Activated CD4-positive, CD25-positive, alpha-beta regulatory T cell treated with anti-CD3 and anti-CD28 coated beads, Interleukin-2, amount 50 U/mL, for 16 hours (primary cell): ENCODE measurements at regions not wholly inside any gene's neighbourhood (a gene's known extent, or its start where the extent isn't known, plus 50 kb on each side); places are given as distances from the start of the nearest gene placed in this dataset.

Source experiments
- DNase-seq: peaks from one replicate; pipeline ENCODE4 v3.0.0-alpha.2; 2020; ENCODE audit warnings: low read depth, low spot score

DNA sequence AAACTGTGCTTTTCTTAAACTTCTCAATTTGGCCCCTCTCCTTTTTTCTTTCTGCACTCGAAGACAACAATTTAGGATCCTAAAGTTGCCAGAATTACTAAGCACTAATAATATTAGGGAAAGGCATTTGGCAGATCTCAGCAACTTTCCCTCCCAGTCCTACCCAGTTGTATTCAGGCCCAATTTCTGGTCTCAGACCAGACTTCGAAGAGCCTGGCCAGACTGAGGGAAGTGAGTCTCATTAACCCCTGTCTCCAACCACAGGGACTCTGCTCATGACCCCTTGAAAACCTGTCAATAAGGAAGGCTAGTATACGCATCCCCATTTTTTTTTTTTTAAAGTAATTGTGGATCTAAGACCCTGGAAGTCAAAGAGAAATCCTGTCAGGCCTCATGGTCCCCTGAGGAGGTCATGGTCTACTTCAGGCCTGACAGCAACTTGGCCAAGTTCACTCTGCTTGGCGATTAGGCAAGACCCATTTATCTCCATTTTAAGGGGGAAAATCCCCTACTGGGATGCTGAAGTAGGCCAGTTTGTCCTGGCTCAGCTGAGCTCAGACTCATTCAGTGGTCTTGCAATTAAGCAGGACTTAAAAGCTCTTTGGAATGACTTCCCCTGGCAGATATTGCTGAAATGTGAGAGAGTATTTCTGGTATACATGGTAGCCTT lies 521.0 kb downstream of the FUT8 start:
- DNase-seq, result no peak

DNA sequence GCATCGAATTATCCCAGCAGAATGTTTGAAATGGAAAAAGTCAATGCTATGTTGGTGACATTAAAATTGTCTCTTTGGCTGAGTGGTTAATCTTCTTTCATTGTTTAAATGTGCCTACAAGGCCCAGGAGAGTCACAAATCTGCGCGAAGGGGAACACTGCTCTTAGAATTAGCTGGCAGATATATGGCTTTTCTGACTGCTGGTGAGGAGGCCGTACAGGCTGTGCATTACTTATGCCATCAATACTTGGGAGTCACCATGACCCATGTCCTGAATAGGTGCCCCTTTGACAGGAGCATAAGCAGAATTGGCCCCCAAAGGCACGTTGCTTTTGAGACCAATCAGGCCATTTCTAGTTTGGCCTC lies 521.5 kb downstream of the FUT8 start:
- DNase-seq, result no peak

DNA sequence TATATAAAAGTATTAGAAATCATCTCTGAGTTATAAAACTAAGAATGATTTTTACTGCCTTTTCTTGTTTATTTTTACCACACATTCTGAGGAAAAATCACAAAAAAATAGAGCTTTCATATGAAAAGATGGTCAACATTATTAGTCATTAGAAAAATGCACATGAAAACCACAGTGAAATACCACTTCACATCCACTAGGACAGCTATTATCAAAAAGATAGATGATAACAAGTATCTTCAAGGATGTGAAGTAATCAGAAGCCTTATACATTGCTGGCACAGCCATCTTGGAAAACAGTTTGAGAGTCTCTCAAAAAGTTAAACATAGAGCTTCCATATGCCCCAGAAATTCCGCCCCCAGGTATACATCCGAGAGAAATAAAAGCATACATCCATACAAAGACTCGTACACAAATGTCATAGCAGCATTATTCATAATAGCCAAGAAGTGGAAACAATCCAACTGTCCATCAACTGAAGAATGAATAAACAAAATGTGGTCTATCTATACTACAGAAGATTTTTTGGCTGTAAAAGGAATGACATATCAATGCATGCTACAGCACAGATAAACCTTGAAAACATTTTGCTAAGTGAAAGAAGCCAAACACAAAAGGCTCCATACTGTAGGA lies 523.9 kb downstream of the FUT8 start:
- DNase-seq, result no peak

DNA sequence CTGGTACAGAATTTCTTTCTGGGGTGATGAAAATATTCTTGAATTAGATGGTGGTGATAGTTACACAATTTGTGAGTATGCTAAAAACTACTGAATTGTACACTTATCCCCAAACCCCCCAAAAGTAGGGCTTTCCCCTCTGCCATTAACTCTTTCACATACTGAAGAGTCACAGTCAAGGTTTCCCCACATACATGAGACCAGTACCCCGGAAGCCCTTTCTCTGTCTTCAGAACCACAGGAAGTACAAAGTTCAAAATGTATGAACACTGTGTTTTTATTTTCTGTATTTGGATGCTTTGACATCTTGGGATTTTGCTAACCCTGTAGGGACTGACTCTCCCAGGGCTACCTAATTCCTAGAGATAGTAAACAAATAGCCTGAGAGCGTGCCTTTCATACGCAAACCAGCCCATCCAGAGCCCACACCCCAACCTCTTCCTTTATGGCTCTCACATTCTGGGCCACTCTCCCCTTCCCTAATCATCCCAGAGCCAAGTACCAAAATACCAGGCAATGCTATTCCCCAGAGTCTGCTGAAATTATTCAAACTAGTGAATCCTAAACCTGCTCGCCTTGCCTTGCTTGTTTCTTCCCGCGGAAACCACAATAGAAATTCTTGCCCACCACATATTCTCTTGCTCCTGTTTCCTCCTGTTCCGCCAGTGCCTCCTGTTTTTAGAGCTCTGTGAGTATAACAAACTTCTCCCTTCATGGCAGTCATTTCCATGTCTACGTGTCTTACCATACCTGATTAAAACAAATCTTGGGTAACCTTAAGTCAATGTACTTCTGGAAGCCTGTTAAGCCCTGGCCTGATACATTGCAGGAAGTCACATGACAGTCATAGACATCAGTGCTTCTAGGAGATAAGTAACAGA lies 524.8 kb downstream of the FUT8 start:
- DNase-seq, result no peak

DNA sequence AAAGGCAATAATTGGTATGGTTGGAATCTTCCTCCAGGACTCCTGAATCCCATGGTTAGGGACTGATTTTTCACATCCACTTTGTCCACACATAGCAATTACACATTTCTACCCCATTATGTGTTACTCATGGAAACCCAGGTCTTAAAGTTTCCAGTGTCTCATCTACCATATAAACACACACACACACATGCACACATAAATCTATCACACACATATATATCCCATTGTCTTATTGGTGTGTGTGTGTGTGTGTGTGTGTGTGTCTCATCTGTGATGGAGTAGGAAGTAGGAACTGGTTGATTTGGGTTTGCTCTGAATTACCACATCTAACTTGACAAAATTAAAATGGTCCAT lies 525.4 kb downstream of the FUT8 start:
- no peak for DNase-seq

DNA sequence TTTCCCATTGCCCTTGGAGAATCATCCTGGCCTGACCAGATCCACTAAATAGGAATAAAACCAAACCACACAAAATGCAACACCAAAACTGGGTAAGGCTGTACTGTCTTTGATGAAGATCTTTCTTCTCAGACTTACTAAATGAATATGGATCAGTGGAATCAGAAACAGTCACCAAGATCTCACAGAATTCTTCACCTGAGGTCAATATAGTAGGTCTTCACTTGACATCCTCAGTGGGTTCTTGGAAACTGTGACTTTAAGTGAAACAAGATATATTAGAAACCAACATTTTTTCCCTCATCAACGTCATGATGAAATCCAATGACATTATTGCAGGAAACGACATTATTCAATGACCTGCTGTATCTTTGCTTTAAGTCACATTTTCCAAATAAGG lies 526.2 kb downstream of the FUT8 start:
- DNase-seq, result no peak

DNA sequence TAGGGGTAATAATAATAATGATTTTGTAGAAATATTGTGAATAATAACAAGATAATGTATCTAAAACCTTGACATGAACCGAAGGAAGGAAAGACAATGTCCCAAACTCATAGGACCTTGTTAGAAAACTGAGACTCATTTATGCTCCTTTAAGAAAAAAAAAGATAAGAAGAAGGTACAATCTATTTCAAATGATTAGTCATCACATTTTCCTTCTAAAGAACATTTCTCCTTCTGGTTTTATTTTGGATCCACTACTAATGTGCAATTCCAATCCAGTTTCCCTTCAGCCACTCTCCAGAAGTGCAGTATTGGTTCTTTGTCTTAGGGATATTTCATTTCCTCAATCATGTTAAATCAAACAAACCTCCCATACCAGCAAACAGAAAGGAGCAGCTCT lies 526.7 kb downstream of the FUT8 start:
- DNase-seq, result no peak

DNA sequence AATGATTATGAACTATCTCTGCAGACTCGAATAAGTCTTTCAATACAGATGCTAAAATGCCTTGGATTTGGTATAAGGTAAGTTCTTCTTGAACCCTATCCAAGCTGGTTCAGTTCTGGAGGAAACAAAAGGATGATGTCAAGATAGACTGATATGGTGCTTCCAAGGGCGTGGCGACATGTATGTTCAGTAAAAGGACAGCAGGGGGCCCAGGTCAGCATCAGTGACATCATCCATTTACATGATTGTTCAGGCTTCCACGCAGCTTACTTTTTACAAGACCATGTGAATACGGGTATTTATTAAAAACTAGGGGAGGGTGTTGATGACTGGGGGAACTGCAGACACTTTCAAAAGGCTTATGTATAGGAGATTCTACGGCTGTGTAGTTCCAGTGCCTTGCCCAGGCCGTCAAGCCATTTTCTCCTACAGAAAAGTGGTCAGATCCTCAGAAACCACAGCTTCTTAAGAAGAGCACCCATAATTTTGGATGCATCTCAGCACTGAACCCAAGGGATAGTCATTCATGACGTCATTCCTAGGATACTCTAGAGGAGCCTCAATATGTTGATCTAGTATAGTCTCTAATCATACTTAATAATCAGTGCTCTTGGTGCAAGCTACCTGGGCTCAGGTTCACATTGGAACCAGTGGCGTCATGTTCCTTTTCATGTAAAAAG lies 527.7 kb downstream of the FUT8 start:
- DNase-seq, result no peak

DNA sequence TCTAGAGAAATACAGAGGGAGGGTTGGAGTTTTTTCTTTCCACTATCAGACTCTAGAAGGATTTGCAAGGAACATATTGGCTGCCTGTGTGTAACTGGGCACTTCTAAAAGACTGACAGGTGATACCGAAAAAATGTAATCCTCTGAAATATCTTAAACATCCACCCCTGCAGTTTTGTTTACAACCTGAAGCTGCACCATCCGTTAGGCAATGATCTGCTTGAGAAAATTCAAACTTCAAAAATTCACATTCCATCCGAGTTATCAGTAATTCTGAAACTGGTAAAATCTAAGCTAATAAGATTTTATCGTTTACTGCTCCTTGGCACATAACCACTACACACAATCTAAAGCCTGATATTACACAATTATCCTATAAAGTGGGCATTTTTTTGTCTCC lies 528.6 kb downstream of the FUT8 start:
- no peak for DNase-seq

DNA sequence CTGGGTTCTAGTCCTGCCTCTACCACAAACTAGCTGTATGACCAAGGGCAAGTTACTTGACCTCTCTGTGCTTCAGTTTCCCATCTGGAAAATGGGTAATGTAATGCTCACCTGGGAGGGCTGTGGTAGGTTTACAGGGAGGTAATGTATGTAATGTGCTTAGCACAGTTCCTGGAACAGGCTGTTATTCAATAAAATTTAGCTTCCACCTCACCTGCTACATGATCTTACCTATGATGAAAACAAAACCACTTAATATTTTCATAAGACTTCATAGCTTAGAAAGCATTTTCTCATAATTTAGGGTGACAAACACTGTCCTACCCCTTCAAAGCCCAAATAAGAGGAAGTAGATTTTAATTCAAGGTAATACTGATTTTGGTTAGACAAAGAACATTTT lies 530.6 kb downstream of the FUT8 start:
- DNase-seq, result no peak

DNA sequence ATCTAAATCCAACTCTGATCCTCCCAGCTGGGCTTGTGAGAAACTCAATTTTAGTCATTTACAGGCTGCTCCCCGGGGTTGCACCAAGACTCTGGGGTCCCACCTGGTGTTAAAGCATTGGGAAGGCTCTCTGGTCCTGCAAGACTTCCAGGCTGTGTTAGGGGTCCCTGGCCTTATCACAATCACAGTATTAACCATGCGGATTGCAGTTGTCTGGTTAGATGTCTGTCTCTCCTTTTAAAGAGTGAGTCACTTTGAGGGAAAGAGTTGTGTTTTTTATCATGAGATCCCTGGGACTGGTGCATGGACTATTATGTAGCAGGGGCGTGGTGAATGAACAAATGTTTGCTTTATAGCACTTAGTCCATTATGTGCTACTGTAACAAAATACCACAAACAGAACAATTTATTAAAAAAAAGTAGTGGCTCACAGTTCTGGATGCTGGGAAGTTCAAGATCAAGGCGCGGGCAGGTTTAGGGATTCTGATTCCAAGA lies 531.4 kb downstream of the FUT8 start:
- no peak for DNase-seq

DNA sequence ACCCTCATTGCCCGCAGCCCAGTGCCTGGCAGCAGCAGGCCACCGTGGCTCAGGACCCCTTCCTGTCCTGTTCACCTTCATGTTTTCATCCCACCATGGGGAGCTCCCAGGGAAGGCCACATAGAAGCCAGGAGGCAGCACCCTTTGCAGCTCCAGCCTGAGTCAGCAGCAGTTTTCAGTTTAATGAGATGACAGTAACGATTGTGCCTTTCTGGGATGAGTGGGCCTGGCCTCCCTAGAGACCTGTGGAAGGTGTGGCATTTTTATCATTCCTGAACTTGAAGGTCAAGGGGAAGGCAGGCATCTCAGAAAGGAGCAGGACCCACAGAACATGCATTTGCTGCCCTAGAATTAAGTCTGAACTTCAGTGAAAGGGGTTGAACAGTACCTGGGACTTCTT lies 532.8 kb downstream of the FUT8 start:
- DNase-seq, result no peak

DNA sequence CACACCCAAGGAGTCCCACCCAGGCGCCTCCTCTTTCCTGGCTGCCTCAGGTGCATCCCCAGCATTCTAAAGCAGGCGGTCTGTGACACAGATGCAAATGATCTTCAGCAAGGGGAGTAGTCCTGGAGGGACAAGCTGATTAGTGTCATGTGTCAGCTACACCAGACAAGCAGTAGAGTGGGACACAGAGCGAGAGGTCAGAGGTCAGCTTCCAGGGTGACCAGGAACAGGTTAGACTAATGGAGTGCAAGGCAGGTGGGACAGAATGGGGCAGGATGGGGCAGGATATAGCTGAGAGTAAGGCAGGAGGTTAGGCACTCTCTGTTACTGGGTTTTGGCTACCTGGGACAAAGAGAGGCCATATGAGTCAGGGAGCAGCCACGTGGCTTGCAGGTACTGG lies 534.0 kb downstream of the FUT8 start:
- no peak for DNase-seq

DNA sequence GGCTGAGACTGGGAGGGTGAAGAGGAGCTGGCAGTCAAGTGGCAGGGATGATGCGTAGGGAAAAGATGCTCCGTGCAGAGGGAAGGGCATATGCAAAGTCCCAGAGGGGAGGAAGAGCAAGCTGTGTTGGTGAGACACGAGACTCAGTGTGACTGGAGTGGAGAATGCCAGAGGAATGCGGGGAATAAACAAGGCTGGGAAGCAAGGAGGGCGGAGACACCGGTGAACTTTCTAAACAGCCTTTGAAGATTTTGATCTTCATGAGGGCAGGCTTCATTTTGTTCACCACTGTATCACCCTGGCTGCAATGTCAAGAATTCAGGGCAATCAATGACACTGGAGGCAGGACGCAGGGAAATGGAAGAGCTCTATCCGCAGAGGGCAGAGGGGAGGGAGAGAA lies 535.8 kb downstream of the FUT8 start:
- no peak for DNase-seq

DNA sequence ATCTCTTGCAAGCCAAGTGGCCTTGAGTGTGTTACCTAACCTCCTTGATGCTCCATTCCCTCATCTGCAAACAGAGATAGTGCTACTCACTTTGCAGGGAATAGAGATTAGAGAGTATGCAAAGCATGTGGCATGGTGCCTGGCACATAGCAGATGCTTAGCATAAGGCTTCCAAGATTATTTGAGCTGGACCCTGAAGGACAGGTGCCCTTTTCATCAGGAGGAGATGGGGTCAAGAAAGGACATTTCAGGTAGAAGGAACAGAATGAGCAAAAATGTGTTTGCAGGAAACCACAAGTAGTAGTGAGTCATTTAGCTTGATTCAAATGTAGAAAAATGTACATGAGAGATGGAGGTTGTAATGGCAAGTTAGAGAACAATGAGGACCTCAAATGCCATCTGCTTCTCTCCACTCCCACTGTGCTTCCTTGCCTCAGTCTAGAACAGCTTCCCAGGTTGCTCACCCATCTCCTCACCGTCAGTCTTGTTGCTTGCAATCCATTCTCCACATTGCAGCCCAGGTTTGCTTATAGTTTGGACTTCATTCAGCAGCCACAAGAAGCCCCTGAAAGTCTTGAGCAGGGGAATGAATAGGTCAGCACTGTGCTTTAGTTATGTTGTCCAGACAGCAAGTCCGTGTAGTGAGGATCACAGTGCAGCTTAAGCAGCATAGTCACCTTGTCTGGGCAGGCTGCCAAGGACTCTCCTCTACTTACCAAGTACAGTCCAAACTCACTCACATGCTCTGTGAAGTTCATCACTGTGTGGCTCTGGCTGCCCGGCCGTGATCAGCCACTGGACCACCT lies 536.3 kb upstream of the CCDC196 start:
- DNase-seq, result no peak

DNA sequence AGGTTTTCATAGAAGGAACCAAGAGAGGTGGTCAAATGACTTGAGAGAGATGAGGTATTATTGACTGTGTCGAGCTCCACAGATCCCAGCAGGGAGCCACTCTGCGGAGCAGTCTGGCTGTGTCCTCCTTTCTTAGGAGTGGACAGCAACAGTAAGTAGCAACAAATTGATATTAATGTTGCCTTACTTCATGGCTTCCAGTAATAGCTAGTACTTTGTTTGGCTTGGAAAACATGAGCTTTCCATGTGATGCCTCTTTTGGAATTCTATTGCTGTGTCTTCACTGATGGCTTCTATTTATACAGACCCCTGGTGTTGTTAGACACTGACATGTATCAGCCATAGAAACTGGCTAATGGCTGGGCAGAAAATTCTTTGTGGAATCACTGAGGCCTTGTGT lies 531.2 kb upstream of the CCDC196 start:
- DNase-seq, result no peak

DNA sequence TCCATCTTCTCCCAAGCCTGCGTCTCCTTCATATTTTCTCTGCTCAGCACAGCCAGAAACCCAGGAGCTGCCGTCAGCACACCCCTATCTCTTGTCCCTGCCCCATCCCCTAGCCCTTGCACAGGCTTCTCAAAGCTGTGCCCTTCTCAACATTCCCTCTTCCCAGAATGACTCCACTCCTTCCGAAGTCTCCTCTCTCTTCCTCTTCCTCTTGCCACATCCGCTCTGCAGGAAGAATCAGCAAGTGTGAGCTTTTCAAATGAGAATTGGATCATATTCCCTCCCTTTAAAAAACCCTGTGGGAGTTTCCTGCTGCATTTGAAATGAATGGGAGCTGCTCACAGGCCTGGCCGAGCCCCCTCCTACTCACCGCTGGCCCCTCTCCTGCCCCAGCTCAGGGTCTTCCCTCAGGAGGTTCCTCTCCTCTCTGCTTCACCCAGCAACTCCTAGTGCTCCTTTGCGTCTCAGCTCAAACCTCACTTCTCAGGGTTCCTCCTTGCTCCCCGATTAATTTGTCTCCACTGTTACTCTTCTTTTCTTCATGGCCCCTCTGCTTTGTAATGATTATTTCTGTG lies 528.5 kb upstream of the CCDC196 start:
- no peak for DNase-seq

DNA sequence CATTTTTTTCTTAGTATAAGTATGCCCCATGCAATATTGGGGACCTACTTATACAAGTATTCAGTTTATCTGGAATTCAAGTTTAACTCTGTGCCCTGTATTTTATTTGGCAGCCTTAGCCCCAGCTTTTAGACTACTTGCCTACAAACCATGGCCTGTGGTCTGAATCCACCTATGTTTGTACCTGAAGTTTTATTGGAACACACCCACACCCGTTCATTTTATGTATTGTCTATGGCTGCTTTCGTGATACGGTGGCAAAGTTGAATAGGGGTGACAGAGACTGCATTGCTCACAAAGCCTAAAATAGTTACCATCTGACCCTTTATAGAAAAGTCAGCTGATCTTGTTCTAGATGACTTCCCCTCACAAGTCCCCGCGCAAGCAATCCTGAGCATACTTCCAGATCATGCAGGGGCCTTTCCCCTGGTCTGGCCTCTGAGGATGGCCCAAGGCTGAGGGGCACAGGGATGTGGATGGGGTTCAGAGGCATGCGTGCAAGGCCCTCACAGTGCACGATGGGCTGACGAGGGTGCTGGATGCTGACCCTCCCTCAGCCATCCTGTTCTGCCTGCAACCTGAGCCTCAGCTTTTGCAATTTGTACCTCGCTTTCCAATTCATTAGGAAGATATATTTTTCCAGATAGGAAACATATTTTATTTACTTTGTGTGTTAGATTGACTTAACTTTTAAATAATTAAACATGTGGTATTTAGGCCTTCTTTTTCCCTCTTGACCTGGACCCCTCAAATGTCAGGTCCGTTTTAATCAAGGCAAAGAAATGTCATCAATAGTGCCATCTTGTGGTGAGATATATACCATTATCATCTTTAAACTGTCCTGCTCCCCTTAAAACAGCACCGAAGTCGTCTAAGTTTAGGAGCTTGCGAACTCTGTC lies 527.3 kb upstream of the CCDC196 start:
- DNase-seq, result no peak

DNA sequence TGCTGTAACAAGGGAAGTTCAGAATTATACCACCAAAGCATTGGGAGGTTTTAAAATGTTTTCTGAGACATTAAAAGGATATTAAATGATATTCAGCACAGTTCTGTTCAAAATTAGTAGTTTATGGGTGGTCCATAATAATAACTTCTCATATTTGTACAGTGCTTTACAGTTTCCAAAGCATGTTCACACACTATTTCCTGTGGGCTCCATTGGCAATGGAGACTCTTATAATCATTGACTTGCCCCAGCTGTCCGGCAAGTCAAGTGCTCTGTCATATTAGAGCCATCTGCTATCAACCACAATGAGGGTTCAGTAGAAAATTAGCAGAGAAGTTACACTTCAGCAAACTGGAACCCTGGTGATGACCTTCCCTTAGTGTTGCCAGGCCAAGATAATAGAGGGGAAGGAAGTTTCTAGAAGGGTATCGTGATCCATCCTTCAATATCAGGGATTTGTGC lies 526.6 kb upstream of the CCDC196 start:
- no peak for DNase-seq

DNA sequence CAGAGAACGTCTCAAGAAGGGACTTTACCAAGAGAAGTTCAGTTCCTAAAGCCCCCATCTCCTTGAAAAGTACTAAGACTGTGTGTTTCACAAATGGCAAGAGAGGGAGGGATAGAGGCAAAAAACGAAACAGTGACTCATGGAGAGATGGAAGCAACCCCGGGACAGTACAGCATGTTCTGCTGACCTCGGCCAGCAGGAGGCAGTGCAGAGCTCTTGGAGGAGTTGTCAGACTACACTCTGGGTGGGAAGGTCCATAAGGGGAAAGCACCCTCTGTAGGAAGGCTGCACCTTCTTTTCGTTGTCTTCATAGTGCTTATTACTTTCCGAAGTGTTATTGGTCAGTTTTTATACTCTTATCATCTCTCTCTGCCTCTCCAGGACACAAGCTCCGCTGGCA lies 525.2 kb upstream of the CCDC196 start:
- DNase-seq, result peak; percentile 43
